Activated CD8-positive, alpha-beta memory T cell treated with anti-CD3 and anti-CD28 coated beads, Interleukin-2, amount 10 ng/mL, durations not matched to agents 7 days and 5 days (primary cell): ENCODE measurements at regions not wholly inside any gene's neighbourhood (a gene's known extent, or its start where the extent isn't known, plus 50 kb on each side); places are given as distances from the start of the nearest gene placed in this dataset.
A peak's percentile ranks its signal among the peaks of the same experiment; 100 is the strongest.
"Not testable (repeated sequence)": the region's sequence is repeated elsewhere in the genome, so short reads cannot be mapped to it uniquely, and the experiment has no call there.

Experiments
- ATAC-seq: fragments of 150-1000 bp; cut with Tn5 transposase; one replicate; pipeline ENCODE4 v1.10.0; 2021; ENCODE audit warnings: moderate library complexity
- CTCF ChIA-PET: fragments of 350-600 bp; sonication (Branson Sonifier 250); formaldehyde crosslinking; loops from one replicate; lab custom pipeline; 2021; ENCODE audit warnings: antibody characterized with exemption; lab: Charles Lee
- DNase-seq: peaks from one replicate; pipeline ENCODE4 v3.0.0-alpha.2; 2020
- H3K27ac Mint-ChIP-seq: one replicate; pipeline ENCODE4 v1.8.0; 2021; ENCODE audit warnings: mild to moderate bottlenecking, mixed read lengths
- H3K27me3 Mint-ChIP-seq: one replicate; pipeline ENCODE4 v1.8.0; 2021; ENCODE audit warnings: mixed read lengths
- H3K36me3 Mint-ChIP-seq: one replicate; pipeline ENCODE4 v1.8.0; 2021; ENCODE audit warnings: mild to moderate bottlenecking, mixed read lengths
- H3K4me1 Mint-ChIP-seq: one replicate; pipeline ENCODE4 v1.8.0; 2021; ENCODE audit warnings: mixed read lengths
- H3K4me3 Mint-ChIP-seq: one replicate; pipeline ENCODE4 v1.8.0; 2021; ENCODE audit warnings: mild to moderate bottlenecking, moderate library complexity, mixed read lengths
- H3K9me3 Mint-ChIP-seq: one replicate; pipeline ENCODE4 v1.8.0; 2022; ENCODE audit warnings: low read depth, mixed read lengths

GRCh38 chr3:83251490-83251889 is 1490.0 kb upstream of the GBE1 start:
- Mint-ChIP-seq H3K9me3 (peaks cover 19% of the 10 kb centered on the region), H3K27me3 (no peaks in the 10 kb centered on the region), H3K27ac (no peak overlapping the region), H3K4me1 (no peaks in the 10 kb centered on the region), H3K36me3 (peaks cover 1% of the 10 kb centered on the region), H3K4me3 (no peak overlapping the region)
- DNase-seq (no peak), ATAC-seq (no peak)
- CTCF ChIA-PET: no interaction called here

- Mint-ChIP-seq H3K9me3 (peaks cover 19% of the 10 kb centered on the region), H3K4me1 (no peaks in the 10 kb centered on the region), H3K27ac (no peak overlapping the region), H3K36me3 (peaks cover 1% of the 10 kb centered on the region), H3K27me3 (no peaks in the 10 kb centered on the region), H3K4me3 (no peak overlapping the region)
- CTCF ChIA-PET: no interaction called here
- ATAC-seq (no peak), DNase-seq (no peak)
Observed at GRCh38 chr3:83250613-83251012, 1489.2 kb upstream of the GBE1 start.

GRCh38 chr3:83248454-83248853 is 1487.0 kb upstream of the GBE1 start:
- peaks cover 1% of the 10 kb centered on the region for H3K36me3 Mint-ChIP-seq
- CTCF ChIA-PET: no interaction called here
- no peak overlapping the region for H3K4me3 Mint-ChIP-seq
- DNase-seq (no peak), ATAC-seq (no peak)
- H3K27ac Mint-ChIP-seq: no peak overlapping the region
- no peaks in the 10 kb centered on the region for H3K4me1 Mint-ChIP-seq
- H3K9me3 Mint-ChIP-seq: peaks cover 17% of the 10 kb centered on the region
- H3K27me3 Mint-ChIP-seq: no peaks in the 10 kb centered on the region

- CTCF ChIA-PET: no interaction called here
- Mint-ChIP-seq H3K36me3 (no peaks in the 10 kb centered on the region), H3K9me3 (peaks cover 12% of the 10 kb centered on the region), H3K27ac (no peak overlapping the region), H3K4me3 (no peak overlapping the region), H3K27me3 (no peaks in the 10 kb centered on the region), H3K4me1 (no peaks in the 10 kb centered on the region)
- ATAC-seq (no peak), DNase-seq (no peak)
Observed at GRCh38 chr3:83235180-83235814, 1473.9 kb upstream of the GBE1 start.

GRCh38 chr3:83233715-83234114 is 1472.3 kb upstream of the GBE1 start:
- Mint-ChIP-seq H3K36me3 (no peaks in the 10 kb centered on the region), H3K4me1 (no peaks in the 10 kb centered on the region), H3K9me3 (peaks cover 11% of the 10 kb centered on the region), H3K27me3 (no peaks in the 10 kb centered on the region), H3K4me3 (no peak overlapping the region), H3K27ac (no peak overlapping the region)
- DNase-seq (no peak), ATAC-seq (no peak)
- CTCF ChIA-PET: no interaction called here

- H3K27ac Mint-ChIP-seq: no peak overlapping the region
- H3K4me3 Mint-ChIP-seq: no peak overlapping the region
- H3K4me1 Mint-ChIP-seq: no peaks in the 10 kb centered on the region
- H3K27me3 Mint-ChIP-seq: no peaks in the 10 kb centered on the region
- H3K9me3 Mint-ChIP-seq: peaks cover 11% of the 10 kb centered on the region
- CTCF ChIA-PET: no interaction called here
- no peaks in the 10 kb centered on the region for H3K36me3 Mint-ChIP-seq
- DNase-seq (no peak), ATAC-seq (no peak)
Observed at GRCh38 chr3:83230841-83231240, 1469.4 kb upstream of the GBE1 start.

- Mint-ChIP-seq H3K36me3 (no peaks in the 10 kb centered on the region), H3K4me3 (no peak overlapping the region), H3K27me3 (no peaks in the 10 kb centered on the region), H3K27ac (no peak overlapping the region), H3K9me3 (peaks cover 11% of the 10 kb centered on the region), H3K4me1 (no peaks in the 10 kb centered on the region)
- ATAC-seq: no peak
- CTCF ChIA-PET: no interaction called here
- DNase-seq: no peak
Observed at GRCh38 chr3:83230376-83230775, 1468.9 kb upstream of the GBE1 start.

- ATAC-seq (no peak), DNase-seq (no peak)
- CTCF ChIA-PET: no interaction called here
- Mint-ChIP-seq H3K36me3 (no peaks in the 10 kb centered on the region), H3K4me1 (no peaks in the 10 kb centered on the region), H3K27ac (no peak overlapping the region), H3K9me3 (peaks cover 4% of the 10 kb centered on the region), H3K27me3 (no peaks in the 10 kb centered on the region), H3K4me3 (no peak overlapping the region)
Observed at GRCh38 chr3:83226751-83227150, 1465.3 kb upstream of the GBE1 start.

- H3K9me3 Mint-ChIP-seq: peaks cover 2% of the 10 kb centered on the region
- H3K36me3 Mint-ChIP-seq: no peaks in the 10 kb centered on the region
- CTCF ChIA-PET: no interaction called here
- H3K27ac Mint-ChIP-seq: no peak overlapping the region
- ATAC-seq: no peak
- DNase-seq: no peak
- no peaks in the 10 kb centered on the region for H3K27me3 Mint-ChIP-seq
- H3K4me3 Mint-ChIP-seq: no peak overlapping the region
- no peaks in the 10 kb centered on the region for H3K4me1 Mint-ChIP-seq
Observed at GRCh38 chr3:83224101-83224868, 1462.8 kb upstream of the GBE1 start.

GRCh38 chr3:83218383-83219200 is 1457.1 kb upstream of the GBE1 start:
- Mint-ChIP-seq H3K9me3 (peaks cover 10% of the 10 kb centered on the region), H3K36me3 (no peaks in the 10 kb centered on the region), H3K27ac (no peak overlapping the region), H3K27me3 (no peaks in the 10 kb centered on the region), H3K4me3 (peak overlapping the region; percentile 60), H3K4me1 (no peaks in the 10 kb centered on the region)
- ATAC-seq (peak; percentile 72), DNase-seq (no peak)
- CTCF ChIA-PET: no interaction called here

- peak overlapping the region; percentile 40 for H3K27ac Mint-ChIP-seq
- peak; percentile 12 for ATAC-seq
- CTCF ChIA-PET: not testable (repeated sequence)
Observed at GRCh38 chr3:83217595-83218118, 1456.2 kb upstream of the GBE1 start.

GRCh38 chr3:83216919-83217594 is 1455.6 kb upstream of the GBE1 start:
- DNase-seq: peak; percentile 39

More at GRCh38 chr3:83217595-83218118, 1456.2 kb upstream of the GBE1 start:
- DNase-seq: peak; percentile 40
- H3K4me1 Mint-ChIP-seq, H3K27me3 Mint-ChIP-seq, H3K9me3 Mint-ChIP-seq, H3K36me3 Mint-ChIP-seq: not testable (repeated sequence)
- peak overlapping the region; percentile 67 for H3K4me3 Mint-ChIP-seq

GRCh38 chr3:83195243-83195642 is 1433.8 kb upstream of the GBE1 start:
- H3K27ac Mint-ChIP-seq: no peak overlapping the region
- DNase-seq (no peak), ATAC-seq (no peak)
- no peak overlapping the region for H3K4me3 Mint-ChIP-seq
- H3K4me1 Mint-ChIP-seq: no peaks in the 10 kb centered on the region
- no peaks in the 10 kb centered on the region for H3K36me3 Mint-ChIP-seq
- H3K9me3 Mint-ChIP-seq: peaks cover 6% of the 10 kb centered on the region
- CTCF ChIA-PET: no interaction called here
- no peaks in the 10 kb centered on the region for H3K27me3 Mint-ChIP-seq

More at GRCh38 chr3:83216919-83217594, 1455.6 kb upstream of the GBE1 start:
- H3K27ac Mint-ChIP-seq: peak overlapping the region; percentile 32
- peaks cover 10% of the 10 kb centered on the region for H3K9me3 Mint-ChIP-seq
- no peaks in the 10 kb centered on the region for H3K4me1 Mint-ChIP-seq
- no peaks in the 10 kb centered on the region for H3K36me3 Mint-ChIP-seq
- no peaks in the 10 kb centered on the region for H3K27me3 Mint-ChIP-seq
- CTCF ChIA-PET: no interaction called here
- ATAC-seq: no peak
- peak overlapping the region; percentile 67 for H3K4me3 Mint-ChIP-seq
